GM12892 (cell line): ENCODE measurements at regions not wholly inside any gene's neighbourhood (a gene's known extent, or its start where the extent isn't known, plus 50 kb on each side); places are given as distances from the start of the nearest gene placed in this dataset.

Experiments used
- POLR2A ChIP-seq: IDR thresholded peaks from 2 replicates; pipeline ENCODE4 v1.6.1; 2011; ENCODE audit warnings: low read depth, low read length, control low read depth
- POLR2AphosphoS5 ChIP-seq: IDR thresholded peaks from 2 replicates; pipeline ENCODE4 v1.6.1; 2011; ENCODE audit warnings: low read depth, low read length, control low read depth
- TAF1 ChIP-seq: IDR thresholded peaks from 2 replicates; pipeline ENCODE4 v1.6.1; 2011; ENCODE audit warnings: low read depth, mild to moderate bottlenecking, control low read depth, low read length, borderline replicate concordance

DNA sequence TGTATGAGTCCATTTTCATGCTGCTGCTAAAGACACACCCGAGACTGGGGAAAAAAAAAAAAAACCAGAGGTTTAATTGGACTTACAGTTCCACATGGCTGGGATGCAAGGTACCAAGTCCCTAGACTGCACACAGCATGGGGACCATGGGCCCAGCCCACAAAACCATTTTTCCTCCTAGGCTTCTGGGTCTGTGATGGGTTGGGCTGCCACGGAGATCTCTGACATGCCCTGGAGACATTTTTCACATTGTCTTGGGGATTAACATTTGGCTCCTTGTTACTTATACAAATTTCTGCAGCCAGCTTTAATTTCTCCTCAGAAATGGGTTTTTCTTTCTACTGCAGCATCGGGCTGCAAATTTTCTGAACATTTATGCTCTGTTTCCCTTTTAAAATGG, 340.3 kb upstream of the NUDT12 start:
- TF ChIP-seq POLR2A, result no peak
- no peak for TF ChIP-seq POLR2AphosphoS5
- TF ChIP-seq TAF1, result no peak
